B cell (primary cell): ENCODE measurements at regions not wholly inside any gene's neighbourhood (a gene's known extent, or its start where the extent isn't known, plus 50 kb on each side); places are given as distances from the start of the nearest gene placed in this dataset.

Experiments
- ATAC-seq: fragments of 200-7000 bp; cut with Tn5 transposase; one replicate; pipeline ENCODE4 v1.10.0; 2021; ENCODE audit warnings: low read depth, mild to moderate bottlenecking, moderate number of reproducible peaks, moderate library complexity
- CTCF ChIA-PET: fragments of 350-600 bp; sonication (Branson Sonifier 250); formaldehyde crosslinking; loops from one replicate; lab custom pipeline; 2021; ENCODE audit warnings: antibody characterized with exemption, inconsistent platforms; lab: Charles Lee
- POLR2A ChIA-PET: fragments of 350-600 bp; sonication (Branson Sonifier 250); formaldehyde crosslinking; loops from one replicate; lab custom pipeline; 2021; ENCODE audit warnings: antibody characterized with exemption; lab: Charles Lee
- DNase-seq: peaks from one replicate; pipeline ENCODE4 v3.0.0; 2013
- H2AFZ ChIP-seq: 2 replicates; pipeline ENCODE4 v1.6.1; 2012; ENCODE audit warnings: mild to moderate bottlenecking, low read depth, low read length; ENCODE audit not compliant: insufficient read depth, poor library complexity, severe bottlenecking
- H3K27ac ChIP-seq, 2 donors: 1 replicate in 1 of 2; 2 replicates in 1 of 2; pipeline ENCODE4 v1.5.1; 2012 to 2013; ENCODE audit warnings: low read length in 2 of 2, mild to moderate bottlenecking in 2 of 2, moderate library complexity in 1 of 2
- H3K27me3 ChIP-seq, 4 experiments: fragments of 200-600 bp in 1 of 4; sonication (generic) in 1 of 4; replicated peaks in 1 of 4; 1 replicate in 2 of 4; 2 replicates in 2 of 4; pipeline versions ENCODE4 v1.6.1 to v1.7.0; 2013 to 2016; ENCODE audit warnings: low read length in 3 of 4, mild to moderate bottlenecking in 2 of 4, mixed read lengths in 1 of 4, moderate library complexity in 1 of 4; ENCODE audit not compliant: insufficient read depth in 4 of 4, control insufficient read depth in 3 of 4; ENCODE audit errors: control extremely low read depth in 1 of 4
- H3K36me3 ChIP-seq, 2 experiments: replicated peaks in 1 of 2; 1 replicate in 1 of 2; 2 replicates in 1 of 2; pipeline versions ENCODE4 v1.6.1 to v1.7.1; 2013; ENCODE audit warnings: low read length in 1 of 2; ENCODE audit not compliant: insufficient read depth in 2 of 2, control insufficient read depth in 1 of 2; ENCODE audit errors: control extremely low read depth in 1 of 2, extremely low read depth in 1 of 2
- H3K4me1 ChIP-seq, 2 donors: fragments of 200-600 bp in 1 of 2; sonication (generic) in 1 of 2; 1 replicate in 1 of 2; 2 replicates in 1 of 2; pipeline versions ENCODE4 v1.5.1 to v1.6.1; 2013 to 2017; ENCODE audit warnings: low read length in 2 of 2; ENCODE audit not compliant: control insufficient read depth in 2 of 2, insufficient read depth in 2 of 2
- H3K4me2 ChIP-seq: replicated peaks from 2 replicates; pipeline ENCODE3; 2012; ENCODE audit warnings: mild to moderate bottlenecking, low read depth, low read length; ENCODE audit not compliant: poor library complexity, severe bottlenecking
- H3K4me3 ChIP-seq, 5 experiments: fragments of 200-600 bp in 1 of 5; sonication (generic) in 1 of 5; 1 replicate in 3 of 5; 2 replicates in 2 of 5; pipeline versions ENCODE4 v1.5.1 to v1.7.0; 2011 to 2016; ENCODE audit warnings: low read length in 4 of 5, mild to moderate bottlenecking in 4 of 5, low read depth in 2 of 5, control low read depth in 1 of 5, moderate library complexity in 1 of 5; ENCODE audit not compliant: insufficient read depth in 1 of 5; ENCODE audit errors: control extremely low read depth in 1 of 5, extremely low read depth in 1 of 5
- H3K79me2 ChIP-seq: fragments of 200-600 bp; sonication (generic); one replicate; pipeline ENCODE4 v1.6.0; 2016; ENCODE audit warnings: low read length; ENCODE audit not compliant: control insufficient read depth, insufficient read depth
- H3K9ac ChIP-seq: fragments of 200-600 bp; sonication (generic); 2 replicates; pipeline ENCODE4 v1.6.1; 2017; ENCODE audit warnings: mild to moderate bottlenecking, low read length, moderate library complexity
- H3K9me3 ChIP-seq, 3 donors: one replicate each; pipeline versions ENCODE4 v1.6.1 to v1.7.1; 2013; ENCODE audit warnings: low read length in 2 of 3; ENCODE audit not compliant: control insufficient read depth in 2 of 3, insufficient read depth in 1 of 3; ENCODE audit errors: control extremely low read depth in 1 of 3
- H4K20me1 ChIP-seq: 2 replicates; pipeline ENCODE4 v1.6.0; 2012; ENCODE audit warnings: mild to moderate bottlenecking, low read length; ENCODE audit not compliant: insufficient read depth, control insufficient read depth, poor library complexity, severe bottlenecking
- H3K27ac Mint-ChIP-seq: one replicate; pipeline ENCODE4 v1.8.0; 2021; ENCODE audit warnings: mixed read lengths
- H3K27me3 Mint-ChIP-seq: one replicate; pipeline ENCODE4 v1.8.0; 2021; ENCODE audit warnings: mixed read lengths
- H3K4me1 Mint-ChIP-seq: one replicate; pipeline ENCODE4 v1.8.0; 2021; ENCODE audit warnings: mixed read lengths
- H3K4me3 Mint-ChIP-seq: one replicate; pipeline ENCODE4 v1.8.0; 2021; ENCODE audit warnings: mixed read lengths
- H3K9me3 Mint-ChIP-seq: one replicate; pipeline ENCODE4 v1.8.0; 2022; ENCODE audit warnings: mixed read lengths; ENCODE audit not compliant: insufficient read depth
- CTCF ChIP-seq: fragments of 200-600 bp; IDR thresholded peaks from one replicate; pipeline ENCODE4 v1.8.0; 2022; ENCODE audit warnings: antibody characterized with exemption, mild to moderate bottlenecking
- EZH2 ChIP-seq: IDR thresholded peaks from 2 replicates; pipeline ENCODE4 v1.6.1; 2012; ENCODE audit warnings: borderline replicate concordance, low read depth, mild to moderate bottlenecking, moderate library complexity, low read length; ENCODE audit not compliant: insufficient read depth, poor library complexity, severe bottlenecking
- WGBS: methylation state at CpG from one replicate; pipeline ENCODE4 v1.1.5; 2013; ENCODE audit warnings: missing lambda C conversion rate; ENCODE audit not compliant: insufficient coverage; 5-methylcytosine and 5-hydroxymethylcytosine counted together
- intact Hi-C: fragments of 100-400 bp; cut with micrococcal nuclease; formaldehyde crosslinking; loops from one replicate; pipeline ENCODE4 v1.10.0; 2022

- H3K27ac Mint-ChIP-seq, result no peak overlapping the region
- Histone ChIP-seq H3K9me3 (peaks cover 0 to 3% (median 0%) of the 10 kb centered on the region in 3 donors), H3K4me1 (no peaks in the 10 kb centered on the region), H3K79me2 (no peaks in the 10 kb centered on the region), H3K9ac (no peak overlapping the region), H2AFZ (no peak overlapping the region), H3K4me3 (no peak overlapping the region), H3K27me3 (peaks cover 0 to 4% (median 0%) of the 10 kb centered on the region in 4 experiments), H3K27ac (no peak overlapping the region), H4K20me1 (no peaks in the 10 kb centered on the region), H3K4me2 (no peak overlapping the region), H3K36me3 (no peaks in the 10 kb centered on the region)
- ChIA-PET POLR2A (no interaction called here), CTCF (no interaction called here)
- WGBS, result 78% methylated on average over 9 of the region's 10 CpGs
- no peak overlapping the region for H3K4me3 Mint-ChIP-seq
- intact Hi-C loops, result no loop called here
- H3K4me1 Mint-ChIP-seq, result no peaks in the 10 kb centered on the region
- TF ChIP-seq CTCF (no peak), EZH2 (no peak)
- DNase-seq, result no peak
- no peak for ATAC-seq
- no peaks in the 10 kb centered on the region for H3K9me3 Mint-ChIP-seq
- H3K27me3 Mint-ChIP-seq, result peaks cover 12% of the 10 kb centered on the region
Observed at GRCh38 chr5:179417016-179417415, 71.8 kb upstream of the ADAMTS2 start.

GRCh38 chr5:179416114-179416822 lies 71.0 kb upstream of the ADAMTS2 start:
- peaks cover 0 to 4% (median 0%) of the 10 kb centered on the region in 4 experiments for H3K27me3 ChIP-seq
- Mint-ChIP-seq H3K4me1 (no peaks in the 10 kb centered on the region), H3K4me3 (no peak overlapping the region), H3K9me3 (no peaks in the 10 kb centered on the region), H3K27ac (no peak overlapping the region), H3K27me3 (peaks cover 8% of the 10 kb centered on the region)
- DNase-seq (no peak), ATAC-seq (no peak)
- H3K36me3 ChIP-seq, result no peaks in the 10 kb centered on the region
- CTCF ChIA-PET, result no interaction called here
- TF ChIP-seq EZH2, result no peak
- no peak for TF ChIP-seq CTCF
- no peaks in the 10 kb centered on the region for H3K4me1 ChIP-seq
- H3K4me2 ChIP-seq, result no peak overlapping the region
- no peak overlapping the region for H2AFZ ChIP-seq
- WGBS, result 88% methylated on average over 19 of the region's 21 CpGs
- POLR2A ChIA-PET, result no interaction called here
- H3K4me3 ChIP-seq, result no peak overlapping the region
- intact Hi-C loops, result no loop called here
- H3K9ac ChIP-seq, result no peak overlapping the region
- H3K27ac ChIP-seq, result no peak overlapping the region
- H3K79me2 ChIP-seq, result no peaks in the 10 kb centered on the region
- H3K9me3 ChIP-seq, result peaks cover 0 to 5% (median 0%) of the 10 kb centered on the region in 3 donors
- H4K20me1 ChIP-seq, result no peaks in the 10 kb centered on the region
